ENCODE measurements at regions not wholly inside any gene's neighbourhood (a gene's known extent, or its start where the extent isn't known, plus 50 kb on each side); places are given as distances from the start of the nearest gene placed in this dataset.

- H3K27ac Mint-ChIP-seq: no peak overlapping the region
- no peaks in the 10 kb centered on the region for H3K9me3 Mint-ChIP-seq
- CTCF ChIA-PET: no interaction called here
- H3K36me3 Mint-ChIP-seq (ENCODE audit: low read depth): no peaks in the 10 kb centered on the region
- POLR2A ChIA-PET: no interaction called here
- no peaks in the 10 kb centered on the region for H3K4me1 Mint-ChIP-seq
- DNase-seq: no peak
- no peaks in the 10 kb centered on the region for H3K27me3 Mint-ChIP-seq
- H3K4me3 Mint-ChIP-seq: no peak overlapping the region
Observed at GRCh38 chr9:29865764-29866313, 2292.6 kb upstream of the C9orf72 start.

- Mint-ChIP-seq H3K27ac (no peak overlapping the region), H3K27me3 (no peaks in the 10 kb centered on the region), H3K4me3 (no peak overlapping the region), H3K4me1 (no peaks in the 10 kb centered on the region), H3K9me3 (no peaks in the 10 kb centered on the region), H3K36me3 (ENCODE audit: low read depth) (no peaks in the 10 kb centered on the region)
- DNase-seq: no peak
- ChIA-PET POLR2A (no interaction called here), CTCF (no interaction called here)
Observed at GRCh38 chr9:29866556-29866955, 2293.3 kb upstream of the C9orf72 start.

- H3K36me3 Mint-ChIP-seq (ENCODE audit: low read depth): no peaks in the 10 kb centered on the region
- ChIA-PET POLR2A (no interaction called here), CTCF (no interaction called here)
- H3K4me1 Mint-ChIP-seq: no peaks in the 10 kb centered on the region
- no peak for DNase-seq
- no peaks in the 10 kb centered on the region for H3K9me3 Mint-ChIP-seq
- no peak overlapping the region for H3K27ac Mint-ChIP-seq
- no peak overlapping the region for H3K4me3 Mint-ChIP-seq
- H3K27me3 Mint-ChIP-seq: no peaks in the 10 kb centered on the region
Observed at GRCh38 chr9:29873579-29873978, 2300.3 kb upstream of the C9orf72 start.

GRCh38 chr9:29875547-29875946, 2302.3 kb upstream of the C9orf72 start:
- CTCF ChIA-PET: no interaction called here
- no peaks in the 10 kb centered on the region for H3K27me3 Mint-ChIP-seq
- no peak for DNase-seq
- H3K4me1 Mint-ChIP-seq: no peaks in the 10 kb centered on the region
- no peaks in the 10 kb centered on the region for H3K36me3 Mint-ChIP-seq (ENCODE audit: low read depth)
- POLR2A ChIA-PET: no interaction called here
- H3K27ac Mint-ChIP-seq: no peak overlapping the region
- no peak overlapping the region for H3K4me3 Mint-ChIP-seq
- H3K9me3 Mint-ChIP-seq: no peaks in the 10 kb centered on the region

- H3K9me3 Mint-ChIP-seq: no peaks in the 10 kb centered on the region
- POLR2A ChIA-PET: no interaction called here
Observed at GRCh38 chr9:29882767-29883166, 2309.5 kb upstream of the C9orf72 start.

GRCh38 chr9:29906065-29906464, 2332.8 kb upstream of the C9orf72 start:
- ChIA-PET CTCF (no interaction called here), POLR2A (no interaction called here)
- DNase-seq: no peak
- Mint-ChIP-seq H3K9me3 (no peaks in the 10 kb centered on the region), H3K4me3 (no peak overlapping the region), H3K27ac (no peak overlapping the region), H3K27me3 (no peaks in the 10 kb centered on the region), H3K4me1 (no peaks in the 10 kb centered on the region), H3K36me3 (ENCODE audit: low read depth) (no peaks in the 10 kb centered on the region)

More at GRCh38 chr9:29882767-29883166, 2309.5 kb upstream of the C9orf72 start:
- H3K27ac Mint-ChIP-seq: no peak overlapping the region
- H3K4me1 Mint-ChIP-seq: no peaks in the 10 kb centered on the region
- no peaks in the 10 kb centered on the region for H3K36me3 Mint-ChIP-seq (ENCODE audit: low read depth)
- no peaks in the 10 kb centered on the region for H3K27me3 Mint-ChIP-seq
- no peak for DNase-seq
- CTCF ChIA-PET: no interaction called here
- no peak overlapping the region for H3K4me3 Mint-ChIP-seq

GRCh38 chr9:29928072-29928471, 2354.8 kb upstream of the C9orf72 start:
- H3K4me3 Mint-ChIP-seq: no peak overlapping the region
- CTCF ChIA-PET: no interaction called here
- no peaks in the 10 kb centered on the region for H3K9me3 Mint-ChIP-seq
- POLR2A ChIA-PET: no interaction called here
- H3K27ac Mint-ChIP-seq: no peak overlapping the region
- DNase-seq: no peak
- H3K36me3 Mint-ChIP-seq (ENCODE audit: low read depth): no peaks in the 10 kb centered on the region
- H3K27me3 Mint-ChIP-seq: no peaks in the 10 kb centered on the region
- no peaks in the 10 kb centered on the region for H3K4me1 Mint-ChIP-seq

- Mint-ChIP-seq H3K36me3 (ENCODE audit: low read depth) (no peaks in the 10 kb centered on the region), H3K27ac (no peak overlapping the region), H3K4me1 (no peaks in the 10 kb centered on the region), H3K4me3 (no peak overlapping the region), H3K27me3 (no peaks in the 10 kb centered on the region), H3K9me3 (peaks cover 13% of the 10 kb centered on the region)
- no peak for DNase-seq
- ChIA-PET CTCF (no interaction called here), POLR2A (no interaction called here)
Observed at GRCh38 chr9:29939559-29939958, 2366.3 kb upstream of the C9orf72 start.

- H3K4me3 Mint-ChIP-seq: no peak overlapping the region
Observed at GRCh38 chr9:29945012-29945411, 2371.7 kb upstream of the C9orf72 start.

GRCh38 chr9:29958469-29958868, 2385.2 kb upstream of the C9orf72 start:
- H3K4me3 Mint-ChIP-seq: no peak overlapping the region
- no peak for DNase-seq
- CTCF ChIA-PET: no interaction called here
- POLR2A ChIA-PET: no interaction called here
- no peaks in the 10 kb centered on the region for H3K36me3 Mint-ChIP-seq (ENCODE audit: low read depth)
- H3K27me3 Mint-ChIP-seq: no peaks in the 10 kb centered on the region
- H3K4me1 Mint-ChIP-seq: no peaks in the 10 kb centered on the region
- no peak overlapping the region for H3K27ac Mint-ChIP-seq
- no peaks in the 10 kb centered on the region for H3K9me3 Mint-ChIP-seq

More at GRCh38 chr9:29945012-29945411, 2371.7 kb upstream of the C9orf72 start:
- H3K27ac Mint-ChIP-seq: no peak overlapping the region
- no peaks in the 10 kb centered on the region for H3K27me3 Mint-ChIP-seq
- H3K9me3 Mint-ChIP-seq: no peaks in the 10 kb centered on the region
- no peaks in the 10 kb centered on the region for H3K36me3 Mint-ChIP-seq (ENCODE audit: low read depth)
- DNase-seq: no peak
- POLR2A ChIA-PET: no interaction called here
- H3K4me1 Mint-ChIP-seq: no peaks in the 10 kb centered on the region
- CTCF ChIA-PET: no interaction called here

GRCh38 chr9:29965834-29966233, 2392.6 kb upstream of the C9orf72 start:
- POLR2A ChIA-PET: no interaction called here
- H3K27me3 Mint-ChIP-seq: no peaks in the 10 kb centered on the region
- no peaks in the 10 kb centered on the region for H3K4me1 Mint-ChIP-seq
- no peak for DNase-seq
- H3K4me3 Mint-ChIP-seq: no peak overlapping the region
- CTCF ChIA-PET: no interaction called here
- H3K9me3 Mint-ChIP-seq: no peaks in the 10 kb centered on the region
- H3K36me3 Mint-ChIP-seq (ENCODE audit: low read depth): no peaks in the 10 kb centered on the region
- H3K27ac Mint-ChIP-seq: no peak overlapping the region

GRCh38 chr9:29966247-29966646, 2393.0 kb upstream of the C9orf72 start:
- Mint-ChIP-seq H3K27ac (no peak overlapping the region), H3K36me3 (ENCODE audit: low read depth) (no peaks in the 10 kb centered on the region), H3K27me3 (no peaks in the 10 kb centered on the region), H3K4me3 (no peak overlapping the region), H3K4me1 (no peaks in the 10 kb centered on the region), H3K9me3 (no peaks in the 10 kb centered on the region)
- POLR2A ChIA-PET: no interaction called here
- CTCF ChIA-PET: no interaction called here
- DNase-seq: no peak

- POLR2A ChIA-PET: no interaction called here
- H3K27me3 Mint-ChIP-seq: no peaks in the 10 kb centered on the region
- H3K36me3 Mint-ChIP-seq (ENCODE audit: low read depth): no peaks in the 10 kb centered on the region
- H3K27ac Mint-ChIP-seq: no peak overlapping the region
- no peaks in the 10 kb centered on the region for H3K9me3 Mint-ChIP-seq
- no peaks in the 10 kb centered on the region for H3K4me1 Mint-ChIP-seq
- H3K4me3 Mint-ChIP-seq: no peak overlapping the region
- CTCF ChIA-PET: no interaction called here
- no peak for DNase-seq
Observed at GRCh38 chr9:29968831-29969230, 2395.6 kb upstream of the C9orf72 start.

- no peak for DNase-seq
- POLR2A ChIA-PET: no interaction called here
- H3K4me3 Mint-ChIP-seq: no peak overlapping the region
- no peaks in the 10 kb centered on the region for H3K9me3 Mint-ChIP-seq
- H3K27me3 Mint-ChIP-seq: no peaks in the 10 kb centered on the region
- H3K4me1 Mint-ChIP-seq: no peaks in the 10 kb centered on the region
- H3K27ac Mint-ChIP-seq: no peak overlapping the region
- no peaks in the 10 kb centered on the region for H3K36me3 Mint-ChIP-seq (ENCODE audit: low read depth)
- CTCF ChIA-PET: no interaction called here
Observed at GRCh38 chr9:29969408-29969807, 2396.1 kb upstream of the C9orf72 start.

Data from activated CD4-positive, alpha-beta memory T cell treated with anti-CD3 and anti-CD28 coated beads, Interleukin-2, amount 10 ng/mL, durations not matched to agents 7 days and 5 days (primary cell).